NCI-H1105 treated with DMSO at 0.1 percent for 48 hours (cell line): ENCODE measurements at regions not wholly inside any gene's neighbourhood (a gene's known extent, or its start where the extent isn't known, plus 50 kb on each side); places are given as distances from the start of the nearest gene placed in this dataset.
A peak's percentile ranks its signal among the peaks of the same experiment; 100 is the strongest.
"Not testable (repeated sequence)": the region's sequence is repeated elsewhere in the genome, so short reads cannot be mapped to it uniquely, and the experiment has no call there.

ENCODE experiments used
- DNase-seq: peaks from one replicate; lab custom pipeline; 2025; lab: John Stamatoyannopoulos, UW

DNA sequence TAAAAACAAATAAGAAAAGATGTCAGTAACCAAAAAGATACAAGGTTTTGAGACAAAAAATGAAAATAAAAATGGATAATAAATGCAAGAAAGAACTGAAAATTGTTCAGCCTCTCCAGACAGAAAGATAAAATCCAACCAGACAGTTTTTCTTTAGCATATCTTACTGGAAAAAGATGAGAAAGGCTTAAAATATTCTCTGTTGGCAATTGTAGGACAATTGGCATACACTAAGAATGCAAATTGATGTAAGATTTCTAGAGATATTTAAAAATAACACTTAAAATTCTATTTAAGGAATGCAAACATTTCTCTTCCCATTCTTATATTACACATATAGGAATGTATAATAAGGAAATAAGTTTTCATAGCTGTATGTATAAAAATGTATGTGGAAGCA lies 590.6 kb downstream of the DSC3 start:
- DNase-seq = no peak

DNA sequence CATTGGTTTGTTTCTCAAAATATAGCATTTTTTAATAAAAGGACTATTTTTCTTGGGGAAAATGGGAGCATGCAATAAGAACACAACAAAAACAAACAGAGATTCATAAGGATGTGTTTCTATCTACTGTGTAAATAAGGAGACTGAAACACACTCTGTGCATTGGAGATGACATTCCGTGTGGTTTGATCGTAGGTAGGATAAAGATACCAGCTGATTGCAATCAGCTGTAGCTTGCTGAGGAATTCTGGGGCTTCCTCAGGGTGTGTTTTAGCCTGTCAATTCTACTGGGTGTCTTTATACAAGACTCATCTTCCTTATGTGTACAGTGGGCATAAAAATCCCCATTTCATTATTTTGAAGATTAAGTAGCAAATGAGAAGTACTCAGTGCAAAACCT lies 591.6 kb downstream of the DSC3 start:
- DNase-seq = no peak

- no peak for DNase-seq
These were observed 595.9 kb downstream of the DSC3 start for GRCh38 chr18:30446605-30447004.

- no peak for DNase-seq
These were observed 598.0 kb downstream of the DSC3 start for GRCh38 chr18:30444544-30444943.

DNA sequence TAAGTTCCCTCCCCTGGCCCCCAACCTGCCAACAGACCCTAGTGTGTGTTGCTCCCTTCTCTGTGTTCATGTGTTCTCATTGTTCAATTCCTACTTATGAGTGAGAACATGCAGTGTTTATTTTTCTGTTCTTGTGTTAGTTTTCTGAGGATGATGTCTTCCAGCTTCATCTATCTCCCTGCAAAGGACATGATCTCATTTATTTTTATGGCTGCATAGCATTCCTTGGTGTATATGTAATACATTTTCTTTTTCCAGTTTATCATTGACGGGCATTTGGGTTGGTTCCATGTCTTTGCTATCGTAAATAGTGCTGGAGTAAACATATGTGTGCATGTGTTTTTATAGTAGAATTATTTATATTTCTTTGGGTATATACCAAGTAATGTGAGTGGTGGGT lies 602.2 kb downstream of the DSC3 start:
- no peak for DNase-seq

GRCh38 chr18:30439174-30439573 lies 603.4 kb downstream of the DSC3 start:
- no peak for DNase-seq

GRCh38 chr18:30432349-30432748 lies 610.2 kb downstream of the DSC3 start:
- peak; percentile 30 for DNase-seq

- not testable (repeated sequence) for DNase-seq
These were observed 623.1 kb downstream of the DSC3 start for GRCh38 chr18:30419399-30419798.

- no peak for DNase-seq
These were observed 626.6 kb downstream of the DSC3 start for GRCh38 chr18:30415903-30416302.

- DNase-seq = no peak
These were observed 633.4 kb downstream of the DSC3 start for GRCh38 chr18:30409120-30409519.

DNA sequence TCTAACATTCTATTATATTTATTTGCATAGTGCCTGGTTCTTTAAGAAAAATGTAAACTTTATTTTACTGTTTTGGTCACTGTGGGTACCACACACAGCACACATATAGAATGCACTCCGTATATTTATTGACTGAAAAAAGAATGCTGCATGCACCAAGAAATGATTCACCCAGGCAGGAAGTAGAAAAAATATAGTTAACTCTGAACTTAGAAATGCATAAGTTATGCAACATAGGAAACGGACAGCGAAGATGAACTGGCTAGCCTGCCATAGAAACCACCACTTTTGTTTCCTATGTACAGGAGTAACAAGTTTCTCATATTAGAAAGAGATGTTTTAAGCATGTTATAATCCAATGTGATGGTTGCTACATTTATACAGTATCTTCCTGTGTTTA lies 635.8 kb downstream of the DSC3 start:
- DNase-seq = no peak

GRCh38 chr18:30405038-30405437 lies 637.5 kb downstream of the DSC3 start:
- no peak for DNase-seq

DNA sequence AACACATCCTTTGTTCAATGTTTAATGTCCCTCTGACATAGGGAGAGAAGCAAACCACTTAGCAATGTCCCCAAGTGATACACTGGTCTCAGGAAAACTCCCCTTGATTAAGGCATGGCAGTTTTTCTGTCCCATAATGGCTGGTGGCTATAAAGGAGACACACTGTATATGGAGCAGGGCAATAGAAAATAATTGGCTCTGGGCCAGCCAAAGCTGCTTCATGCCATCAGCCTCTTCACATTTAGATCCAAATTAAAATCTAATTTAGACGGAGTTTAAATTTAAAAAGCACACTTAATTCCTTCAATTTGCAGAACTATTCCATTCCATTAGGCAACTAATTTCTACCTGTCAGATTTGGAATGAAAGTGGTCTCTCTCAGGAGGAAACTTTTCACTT lies 638.1 kb downstream of the DSC3 start:
- peak; percentile 26 for DNase-seq

DNA sequence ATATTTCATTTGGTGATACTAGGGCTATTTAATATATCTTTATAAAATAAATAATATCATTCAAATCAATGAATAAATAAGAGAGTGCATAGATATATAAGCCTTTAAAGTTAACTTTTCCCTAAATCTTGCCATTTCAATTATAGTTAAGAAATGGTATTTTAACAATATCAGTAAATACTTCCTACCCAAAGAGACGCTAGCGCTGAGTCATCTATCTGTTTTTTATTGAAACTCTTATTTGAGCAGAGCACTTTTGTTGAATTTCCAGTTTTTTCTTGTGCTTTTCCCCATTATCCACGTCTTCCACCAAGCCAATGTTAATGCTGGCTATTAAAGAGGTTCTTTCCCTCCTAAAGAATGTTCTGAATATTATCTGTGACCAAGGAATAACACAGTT lies 639.3 kb downstream of the DSC3 start:
- DNase-seq = no peak

GRCh38 chr18:30387401-30387800 lies 655.1 kb downstream of the DSC3 start:
- no peak for DNase-seq

- DNase-seq = no peak
These were observed 655.9 kb downstream of the DSC3 start for GRCh38 chr18:30386624-30387023.

DNA sequence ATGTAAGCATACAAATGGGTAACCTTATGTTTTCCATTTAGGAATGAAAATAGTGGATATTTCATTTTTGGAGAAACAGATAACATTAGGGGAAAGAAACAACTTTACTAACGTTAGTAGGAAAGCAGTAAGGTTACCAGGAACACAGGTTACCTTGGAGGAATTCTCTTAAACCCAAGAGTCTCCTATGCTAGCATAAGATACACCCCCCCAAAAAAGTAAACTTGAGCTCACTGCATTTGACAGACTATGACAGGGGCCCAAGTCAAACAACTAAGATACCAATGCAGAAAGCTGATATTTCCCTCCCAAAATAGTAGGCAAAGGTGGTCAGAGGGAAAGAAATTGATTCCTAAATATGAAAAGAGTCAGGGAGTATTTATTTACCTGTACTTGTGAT lies 656.9 kb downstream of the DSC3 start:
- no peak for DNase-seq

DNA sequence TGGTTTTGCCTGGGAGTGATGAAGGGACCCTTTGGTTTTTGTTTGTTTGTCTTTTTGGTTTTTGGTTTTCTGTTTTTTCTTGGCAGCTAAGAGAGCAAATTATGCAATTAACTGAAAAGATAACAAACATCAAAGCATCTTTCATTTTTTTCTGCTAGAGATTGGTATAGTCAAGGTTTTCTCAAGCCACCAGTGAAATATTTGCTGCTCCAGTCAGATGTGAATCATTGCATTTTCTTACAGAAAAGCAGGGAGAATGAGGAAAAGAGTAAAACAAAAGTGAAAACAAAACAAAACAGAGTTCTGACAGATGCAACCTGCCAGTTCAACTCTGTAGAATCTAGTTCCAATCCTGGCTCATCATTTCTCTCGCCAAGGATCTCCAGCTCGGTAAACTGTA lies 660.7 kb downstream of the DSC3 start:
- no peak for DNase-seq

DNA sequence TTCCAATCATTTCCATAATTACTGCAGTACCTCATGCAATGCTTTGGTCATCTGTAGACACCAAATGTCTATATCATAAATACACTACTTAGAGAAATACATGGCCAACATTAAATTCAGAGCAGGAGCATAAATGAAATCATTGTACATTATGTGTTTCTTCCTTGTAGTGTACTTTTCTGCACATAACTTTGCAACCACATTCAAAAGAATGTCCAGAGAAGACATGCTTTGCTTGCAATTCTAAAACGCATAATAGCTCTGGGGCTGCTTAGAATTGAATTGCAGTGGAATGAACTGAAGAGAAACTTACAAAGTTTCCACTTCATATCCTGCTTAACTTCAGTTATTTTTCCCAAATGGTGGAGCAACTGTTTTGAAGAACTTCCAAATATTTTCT lies 664.4 kb downstream of the DSC3 start:
- no peak for DNase-seq

DNA sequence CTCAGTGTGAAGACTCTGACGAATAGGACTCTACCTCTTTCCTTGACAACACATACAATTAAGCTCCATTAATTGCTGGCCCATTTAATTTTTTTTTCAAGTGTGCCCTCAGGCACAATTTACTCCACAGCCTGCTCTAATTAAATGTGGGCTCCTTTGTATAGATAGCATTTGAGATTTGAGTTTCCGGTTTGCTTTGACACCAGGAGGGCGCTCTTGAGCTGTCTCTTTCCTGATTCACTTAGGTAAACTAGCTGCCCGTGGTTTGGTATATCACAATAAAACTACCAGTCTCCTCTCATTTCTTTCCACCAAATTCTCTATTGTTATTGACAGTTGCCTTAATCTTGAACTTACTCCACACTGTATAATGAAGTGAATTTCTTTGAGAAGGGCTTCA lies 666.0 kb downstream of the DSC3 start:
- peak; percentile 15 for DNase-seq

- DNase-seq = no peak
These were observed 680.5 kb downstream of the DSC3 start for GRCh38 chr18:30361864-30362540.

GRCh38 chr18:30359521-30359920 lies 683.0 kb downstream of the DSC3 start:
- DNase-seq = no peak

DNA sequence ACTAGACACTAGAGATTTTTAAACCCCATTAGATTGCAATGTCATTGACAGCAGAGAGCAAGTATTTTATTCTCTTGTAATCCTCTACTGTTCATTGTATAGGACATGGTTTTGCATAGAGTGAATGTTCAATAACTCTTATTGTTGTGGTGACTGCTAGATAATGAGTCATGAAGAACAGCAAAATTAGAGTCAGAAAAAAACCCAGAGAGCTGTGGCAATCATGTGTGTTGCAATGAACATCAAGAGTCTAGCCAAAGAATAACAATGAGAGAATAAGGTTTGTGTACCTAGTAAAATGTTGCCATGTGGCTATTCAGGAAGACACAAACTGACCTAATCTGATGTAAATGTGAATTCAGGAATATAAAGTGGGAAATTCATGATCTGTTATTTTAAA lies 684.0 kb downstream of the DSC3 start:
- DNase-seq = no peak

GRCh38 chr18:30352551-30353168 lies 689.9 kb downstream of the DSC3 start:
- DNase-seq = no peak
